NCI-H1417 (cell line): ENCODE measurements at regions not wholly inside any gene's neighbourhood (a gene's known extent, or its start where the extent isn't known, plus 50 kb on each side); places are given as distances from the start of the nearest gene placed in this dataset.
"Not testable (repeated sequence)": the region's sequence is repeated elsewhere in the genome, so short reads cannot be mapped to it uniquely, and the experiment has no call there.

Experiments
- DNase-seq, 3 experiments: peaks; one replicate each; lab custom pipeline; 2025; lab: John Stamatoyannopoulos, UW

GRCh38 chr21:34272321-34272720 lies 91.5 kb upstream of the KCNE2 start:
- DNase-seq = no peak

- no peak for DNase-seq
Observed at GRCh38 chr21:34274001-34274400, 89.8 kb upstream of the KCNE2 start.

GRCh38 chr21:34276711-34277425 lies 86.9 kb upstream of the KCNE2 start:
- no peak for DNase-seq

GRCh38 chr21:34278451-34278850 lies 85.4 kb upstream of the KCNE2 start:
- no peak for DNase-seq

GRCh38 chr21:34279285-34279684 lies 84.5 kb upstream of the KCNE2 start:
- DNase-seq = no peak

GRCh38 chr21:34279883-34280282 lies 83.9 kb upstream of the KCNE2 start:
- DNase-seq = no peak

- no peak for DNase-seq
Observed at GRCh38 chr21:34280389-34280795, 83.4 kb upstream of the KCNE2 start.

- DNase-seq = no peak
Observed at GRCh38 chr21:34280959-34281358, 82.8 kb upstream of the KCNE2 start.

- no peak for DNase-seq
Observed at GRCh38 chr21:34282223-34282622, 81.6 kb upstream of the KCNE2 start.

- DNase-seq = no peak
Observed at GRCh38 chr21:34284666-34285065, 79.1 kb upstream of the KCNE2 start.

- not testable (repeated sequence) for DNase-seq
Observed at GRCh38 chr21:34288042-34288441, 75.8 kb upstream of the KCNE2 start.

GRCh38 chr21:34289856-34290255 lies 74.0 kb upstream of the KCNE2 start:
- no peak for DNase-seq

GRCh38 chr21:34296878-34297277 lies 66.9 kb upstream of the KCNE2 start:
- DNase-seq = no peak

- DNase-seq = no peak
Observed at GRCh38 chr21:34298534-34299167, 65.2 kb upstream of the KCNE2 start.

GRCh38 chr21:34299168-34299539 lies 64.7 kb upstream of the KCNE2 start:
- DNase-seq = no peak

- no peak for DNase-seq
Observed at GRCh38 chr21:34302521-34302920, 61.3 kb upstream of the KCNE2 start.

GRCh38 chr21:34305605-34306604 lies 57.9 kb upstream of the KCNE2 start:
- DNase-seq = peak in 1 of 3 experiments; percentile 46

- no peak for DNase-seq
Observed at GRCh38 chr21:34307991-34308532, 55.7 kb upstream of the KCNE2 start.

GRCh38 chr21:34311561-34312330 lies 52.1 kb upstream of the KCNE2 start:
- peak in 1 of 3 experiments; percentile 58 for DNase-seq

- DNase-seq = no peak
Observed at GRCh38 chr21:34313116-34313515, 50.7 kb upstream of the KCNE2 start.
